ENCODE measurements at regions not wholly inside any gene's neighbourhood (a gene's known extent, or its start where the extent isn't known, plus 50 kb on each side); places are given as distances from the start of the nearest gene placed in this dataset.

DNA sequence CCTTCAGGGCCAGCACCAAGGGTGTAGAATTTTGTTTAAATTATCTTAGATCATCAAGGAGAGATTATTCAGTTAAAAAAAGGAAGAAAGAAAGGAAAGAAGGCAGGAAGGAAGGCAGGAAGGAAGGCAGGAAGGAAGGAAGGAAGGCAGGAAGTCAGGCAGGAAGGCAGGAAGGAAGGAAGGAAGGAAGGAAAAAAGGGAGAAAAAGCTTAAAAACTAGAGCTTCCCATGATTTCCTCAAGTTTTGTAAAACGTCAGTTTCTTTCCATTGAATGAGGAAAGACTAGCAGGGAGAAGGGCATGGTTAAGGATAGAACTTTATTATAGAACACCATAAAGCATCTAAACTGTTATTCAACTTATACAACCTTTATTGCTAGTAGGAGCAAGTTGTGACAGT, 2672.0 kb upstream of the PCDH20 start:
- TF ChIP-seq, protein P1, sequence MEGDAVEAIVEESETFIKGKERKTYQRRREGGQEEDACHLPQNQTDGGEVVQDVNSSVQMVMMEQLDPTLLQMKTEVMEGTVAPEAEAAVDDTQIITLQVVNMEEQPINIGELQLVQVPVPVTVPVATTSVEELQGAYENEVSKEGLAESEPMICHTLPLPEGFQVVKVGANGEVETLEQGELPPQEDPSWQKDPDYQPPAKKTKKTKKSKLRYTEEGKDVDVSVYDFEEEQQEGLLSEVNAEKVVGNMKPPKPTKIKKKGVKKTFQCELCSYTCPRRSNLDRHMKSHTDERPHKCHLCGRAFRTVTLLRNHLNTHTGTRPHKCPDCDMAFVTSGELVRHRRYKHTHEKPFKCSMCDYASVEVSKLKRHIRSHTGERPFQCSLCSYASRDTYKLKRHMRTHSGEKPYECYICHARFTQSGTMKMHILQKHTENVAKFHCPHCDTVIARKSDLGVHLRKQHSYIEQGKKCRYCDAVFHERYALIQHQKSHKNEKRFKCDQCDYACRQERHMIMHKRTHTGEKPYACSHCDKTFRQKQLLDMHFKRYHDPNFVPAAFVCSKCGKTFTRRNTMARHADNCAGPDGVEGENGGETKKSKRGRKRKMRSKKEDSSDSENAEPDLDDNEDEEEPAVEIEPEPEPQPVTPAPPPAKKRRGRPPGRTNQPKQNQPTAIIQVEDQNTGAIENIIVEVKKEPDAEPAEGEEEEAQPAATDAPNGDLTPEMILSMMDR (IDR thresholded peaks at IDR 0.05) = no peak
- TF ChIP-seq EP300 (IDR thresholded peaks at IDR 0.05) (no peak), POLR2A (IDR thresholded peaks at IDR 0.05) (no peak)
- Histone ChIP-seq H3K4me3 (no peak overlapping the region), H3K27ac (no peak overlapping the region), H3K9me3 (no peaks in the 10 kb centered on the region), H3K36me3 (no peaks in the 10 kb centered on the region), H3K27me3 (no peaks in the 10 kb centered on the region), H3K4me1 (ENCODE audit: insufficient read depth) (no peaks in the 10 kb centered on the region)
- no peak for DNase-seq
- intact Hi-C loops (cut with DNase I) = no loop called here
- 26 to 46% (median 41%) methylated on average over 1 of the region's 1 CpG for WGBS, 3 donors

DNA sequence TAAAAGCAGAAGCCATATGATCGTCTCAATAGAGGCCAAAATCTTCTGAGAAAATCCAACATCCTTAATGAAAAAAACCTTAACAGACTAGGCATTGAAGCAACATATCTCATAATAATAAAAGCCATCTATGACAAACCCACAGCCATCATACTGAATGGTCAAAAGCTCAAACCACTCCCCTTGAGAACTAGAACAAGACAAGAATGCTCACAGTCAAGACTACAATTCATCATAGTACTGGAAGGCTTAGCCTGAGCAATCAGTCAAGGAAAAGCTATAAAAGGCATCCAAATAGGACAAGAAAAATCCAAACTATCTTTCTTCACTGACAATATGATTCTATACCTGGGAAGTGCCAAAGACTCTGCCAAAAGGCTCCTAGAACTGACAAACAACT, 2668.2 kb upstream of the PCDH20 start:
- H3K27ac ChIP-seq = no peak overlapping the region
- H3K9me3 ChIP-seq = no peaks in the 10 kb centered on the region
- no peak overlapping the region for H3K4me3 ChIP-seq
- WGBS, 3 donors = 77 to 94% (median 85%) methylated on average over 1 of the region's 1 CpG
- intact Hi-C loops (cut with DNase I) = no loop called here
- TF ChIP-seq EP300 (IDR thresholded peaks at IDR 0.05) (no peak), POLR2A (IDR thresholded peaks at IDR 0.05) (no peak)
- TF ChIP-seq, protein P1 (IDR thresholded peaks at IDR 0.05) = no peak
- no peak for DNase-seq
- no peaks in the 10 kb centered on the region for H3K27me3 ChIP-seq
- H3K4me1 ChIP-seq (ENCODE audit: insufficient read depth) = no peaks in the 10 kb centered on the region
- H3K36me3 ChIP-seq = no peaks in the 10 kb centered on the region

- intact Hi-C loops (cut with DNase I) = no loop called here
- Histone ChIP-seq H3K27ac (no peak overlapping the region), H3K36me3 (no peaks in the 10 kb centered on the region), H3K4me1 (ENCODE audit: insufficient read depth) (no peaks in the 10 kb centered on the region), H3K4me3 (no peak overlapping the region), H3K9me3 (no peaks in the 10 kb centered on the region), H3K27me3 (no peaks in the 10 kb centered on the region)
- no peak for TF ChIP-seq POLR2A (IDR thresholded peaks at IDR 0.05)
- TF ChIP-seq, protein P1 (IDR thresholded peaks at IDR 0.05) = no peak
- TF ChIP-seq EP300 (IDR thresholded peaks at IDR 0.05) = no peak
- 82 to 89% (median 82%) methylated on average over 1 of the region's 1 CpG for whole genome bisulfite sequencing, 3 donors
- DNase-seq = no peak
These were observed 2667.7 kb upstream of the PCDH20 start for GRCh38 chr13:64083396-64083795.

DNA sequence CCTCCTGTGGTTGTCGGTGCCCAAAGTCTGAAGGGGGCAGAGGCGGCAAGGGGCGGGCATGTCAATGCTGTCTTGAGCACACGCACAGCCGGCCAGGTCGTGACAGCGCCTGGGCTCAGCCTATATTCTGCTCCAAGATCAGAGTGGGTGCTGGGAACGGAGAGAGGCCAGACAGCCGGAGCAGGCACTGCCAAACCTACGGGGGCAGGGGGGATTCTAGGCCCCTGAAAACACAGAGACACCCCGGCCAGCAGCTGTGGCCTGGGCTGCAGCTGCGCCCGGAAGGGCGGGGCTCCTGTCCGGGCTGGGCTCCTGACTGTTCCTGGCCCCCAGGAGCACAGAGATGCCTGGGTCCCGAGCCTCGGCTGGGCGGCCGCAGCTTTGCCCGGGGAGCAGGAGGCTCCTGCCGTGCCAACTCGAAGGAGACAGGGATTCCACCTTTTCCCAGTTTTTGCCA, 2662.9 kb upstream of the PCDH20 start:
- TF ChIP-seq EP300 (IDR thresholded peaks at IDR 0.05) (no peak), POLR2A (IDR thresholded peaks at IDR 0.05) (no peak)
- TF ChIP-seq, protein P1 (IDR thresholded peaks at IDR 0.05) = no peak
- H3K27ac ChIP-seq = no peak overlapping the region
- no peak for DNase-seq
- no peak overlapping the region for H3K4me3 ChIP-seq
- H3K36me3 ChIP-seq = no peaks in the 10 kb centered on the region
- 91 to 93% (median 91%) methylated on average over 11 to 22 of the region's 22 CpGs for WGBS, 3 donors
- no peaks in the 10 kb centered on the region for H3K9me3 ChIP-seq
- no peaks in the 10 kb centered on the region for H3K4me1 ChIP-seq (ENCODE audit: insufficient read depth)
- intact Hi-C loops (cut with DNase I) = no loop called here
- no peaks in the 10 kb centered on the region for H3K27me3 ChIP-seq

All from ovary (tissue), 7 donors.